Bronchial epithelial cell (primary cell): ENCODE measurements at regions not wholly inside any gene's neighbourhood (a gene's known extent, or its start where the extent isn't known, plus 50 kb on each side); places are given as distances from the start of the nearest gene placed in this dataset.
"Not testable (repeated sequence)": the region's sequence is repeated elsewhere in the genome, so short reads cannot be mapped to it uniquely, and the experiment has no call there.

Source experiments
- DNase-seq: peaks from one replicate; pipeline ENCODE4 v3.0.0-alpha.2; 2010; ENCODE audit warnings: low read depth
- FAIRE-seq: peaks from 2 replicates; lab custom pipeline; 2011; peaks lifted over from hg19 to GRCh38; lab: Jason Lieb, UNC
- H3K27me3 ChIP-seq: 2 replicates; pipeline ENCODE4 v1.5.1; 2011; ENCODE audit warnings: low read length; ENCODE audit not compliant: control insufficient read depth, insufficient read depth
- H3K36me3 ChIP-seq: 2 replicates; pipeline ENCODE4 v1.5.1; 2011; ENCODE audit warnings: low read length; ENCODE audit not compliant: control insufficient read depth, insufficient read depth
- H3K4me3 ChIP-seq: 2 replicates; pipeline ENCODE4 v1.5.1; 2011; ENCODE audit warnings: mild to moderate bottlenecking, low read depth, low read length, control low read depth
- TF ChIP-seq, protein P1 (sequence below): IDR thresholded peaks from 2 replicates; pipeline ENCODE4 v1.5.1; 2011; ENCODE audit warnings: mild to moderate bottlenecking, moderate library complexity, low read length, control low read depth, inconsistent platforms; ENCODE audit not compliant: insufficient read depth, severe bottlenecking

DNA sequence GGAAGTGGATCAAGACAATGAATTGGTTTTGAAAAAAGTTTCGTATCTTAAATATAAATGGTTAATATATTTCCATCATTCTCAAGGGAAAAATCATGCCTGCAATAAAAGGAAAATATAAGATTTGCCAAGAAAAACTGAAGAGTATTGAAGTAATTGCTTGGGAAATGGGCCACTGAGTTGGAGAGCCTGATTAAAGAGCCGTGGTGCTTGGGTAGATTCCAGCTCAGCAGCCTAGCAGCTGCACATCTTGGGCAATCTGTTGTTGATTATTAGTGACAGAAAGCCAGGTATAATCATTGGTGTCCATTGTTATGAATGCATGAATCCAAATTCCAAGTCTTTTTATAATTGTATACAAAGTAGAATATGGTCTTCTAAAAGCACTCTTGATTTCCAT, 800.9 kb upstream of the CHORDC1 start:
- no peaks in the 10 kb centered on the region for H3K36me3 ChIP-seq
- no peak for DNase-seq
- TF ChIP-seq, protein P1, sequence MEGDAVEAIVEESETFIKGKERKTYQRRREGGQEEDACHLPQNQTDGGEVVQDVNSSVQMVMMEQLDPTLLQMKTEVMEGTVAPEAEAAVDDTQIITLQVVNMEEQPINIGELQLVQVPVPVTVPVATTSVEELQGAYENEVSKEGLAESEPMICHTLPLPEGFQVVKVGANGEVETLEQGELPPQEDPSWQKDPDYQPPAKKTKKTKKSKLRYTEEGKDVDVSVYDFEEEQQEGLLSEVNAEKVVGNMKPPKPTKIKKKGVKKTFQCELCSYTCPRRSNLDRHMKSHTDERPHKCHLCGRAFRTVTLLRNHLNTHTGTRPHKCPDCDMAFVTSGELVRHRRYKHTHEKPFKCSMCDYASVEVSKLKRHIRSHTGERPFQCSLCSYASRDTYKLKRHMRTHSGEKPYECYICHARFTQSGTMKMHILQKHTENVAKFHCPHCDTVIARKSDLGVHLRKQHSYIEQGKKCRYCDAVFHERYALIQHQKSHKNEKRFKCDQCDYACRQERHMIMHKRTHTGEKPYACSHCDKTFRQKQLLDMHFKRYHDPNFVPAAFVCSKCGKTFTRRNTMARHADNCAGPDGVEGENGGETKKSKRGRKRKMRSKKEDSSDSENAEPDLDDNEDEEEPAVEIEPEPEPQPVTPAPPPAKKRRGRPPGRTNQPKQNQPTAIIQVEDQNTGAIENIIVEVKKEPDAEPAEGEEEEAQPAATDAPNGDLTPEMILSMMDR: no peak
- H3K4me3 ChIP-seq: no peak overlapping the region
- H3K27me3 ChIP-seq: no peaks in the 10 kb centered on the region
- no peak for FAIRE-seq

DNA sequence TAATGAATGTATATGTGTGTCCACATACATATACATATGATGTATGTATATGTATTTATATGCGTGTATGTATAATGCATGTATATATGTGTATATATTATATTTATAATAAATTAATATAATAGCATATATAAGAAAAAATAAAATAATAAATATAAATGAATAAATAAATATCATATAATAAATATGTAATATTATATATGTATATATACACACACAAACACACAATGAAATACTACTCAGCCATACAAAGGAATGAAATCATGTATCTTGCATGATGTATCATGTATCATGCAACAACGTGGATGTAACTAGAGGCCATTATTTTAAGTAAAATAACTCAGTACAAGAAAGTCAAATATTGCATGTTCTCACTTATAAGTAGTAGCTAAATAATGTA, 788.7 kb upstream of the CHORDC1 start:
- Histone ChIP-seq H3K27me3 (no peaks in the 10 kb centered on the region), H3K4me3 (no peak overlapping the region), H3K36me3 (no peaks in the 10 kb centered on the region)
- TF ChIP-seq, protein P1: no peak
- DNase-seq (no peak), FAIRE-seq (no peak)

DNA sequence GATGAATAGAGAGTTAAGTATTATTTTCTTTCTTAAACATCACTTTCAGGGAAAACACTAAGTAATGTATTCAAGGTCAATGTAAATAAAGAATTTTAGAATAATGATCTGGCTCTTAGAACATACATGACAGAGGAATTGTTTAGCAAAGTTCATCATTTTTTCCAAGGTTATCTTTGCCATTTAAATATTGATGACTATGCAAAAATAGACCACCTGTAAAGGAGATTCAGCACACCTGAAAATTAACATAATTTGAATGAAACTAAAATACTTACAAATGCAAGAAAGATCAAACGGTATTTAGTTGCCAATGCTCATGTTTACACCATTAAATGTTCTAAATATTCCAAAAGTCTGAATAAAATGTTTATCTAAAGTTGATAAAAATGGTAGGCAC, 782.6 kb upstream of the CHORDC1 start:
- TF ChIP-seq, protein P1: no peak
- no peaks in the 10 kb centered on the region for H3K27me3 ChIP-seq
- FAIRE-seq: no peak

DNA sequence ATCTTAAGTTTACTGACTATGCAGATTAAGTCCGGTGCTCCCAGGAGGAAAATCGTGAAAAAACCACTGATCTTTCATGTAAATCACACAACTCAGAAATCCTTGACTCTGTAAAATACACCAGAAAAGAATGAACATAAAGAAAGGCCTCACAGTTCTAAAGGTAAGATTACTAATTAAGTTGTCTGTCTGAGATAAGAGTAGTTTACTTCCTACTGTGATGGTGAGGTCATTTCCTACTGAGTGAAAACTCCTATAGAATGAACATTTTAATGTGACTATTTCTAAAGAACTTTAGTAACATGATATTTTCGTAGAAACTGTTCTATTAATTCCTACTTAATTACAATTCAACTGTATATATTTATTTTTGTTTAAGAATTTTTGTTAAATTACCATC, 774.4 kb upstream of the CHORDC1 start:
- H3K36me3 ChIP-seq: no peaks in the 10 kb centered on the region
- FAIRE-seq (no peak), DNase-seq (no peak)
- H3K27me3 ChIP-seq: no peaks in the 10 kb centered on the region
- no peak overlapping the region for H3K4me3 ChIP-seq
- TF ChIP-seq, protein P1: no peak

More for the DNA sequence above, 782.6 kb upstream of the CHORDC1 start:
- no peak for DNase-seq
- Histone ChIP-seq H3K36me3 (no peaks in the 10 kb centered on the region), H3K4me3 (no peak overlapping the region)

DNA sequence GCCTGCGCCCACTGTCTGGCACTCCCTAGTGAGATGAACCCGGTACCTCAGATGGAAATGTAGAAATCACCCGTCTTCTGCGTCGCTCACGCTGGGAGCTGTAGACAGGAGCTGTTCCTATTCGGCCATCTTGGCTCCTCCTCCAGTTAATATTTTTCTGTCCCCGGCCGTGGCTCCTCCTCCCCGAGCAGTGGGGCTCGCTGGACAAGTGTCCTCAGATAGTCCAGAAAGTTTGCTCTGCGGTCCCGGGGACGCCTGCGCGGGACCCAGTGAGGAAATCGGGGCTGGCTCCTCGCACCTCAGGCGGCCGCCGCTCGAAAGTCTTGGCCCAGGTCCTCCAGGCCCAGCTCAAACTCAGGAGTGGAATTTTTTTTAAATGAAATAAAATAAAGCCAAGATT, 749.3 kb upstream of the CHORDC1 start:
- H3K36me3 ChIP-seq, FAIRE-seq, DNase-seq, H3K4me3 ChIP-seq, H3K27me3 ChIP-seq: not testable (repeated sequence)

DNA sequence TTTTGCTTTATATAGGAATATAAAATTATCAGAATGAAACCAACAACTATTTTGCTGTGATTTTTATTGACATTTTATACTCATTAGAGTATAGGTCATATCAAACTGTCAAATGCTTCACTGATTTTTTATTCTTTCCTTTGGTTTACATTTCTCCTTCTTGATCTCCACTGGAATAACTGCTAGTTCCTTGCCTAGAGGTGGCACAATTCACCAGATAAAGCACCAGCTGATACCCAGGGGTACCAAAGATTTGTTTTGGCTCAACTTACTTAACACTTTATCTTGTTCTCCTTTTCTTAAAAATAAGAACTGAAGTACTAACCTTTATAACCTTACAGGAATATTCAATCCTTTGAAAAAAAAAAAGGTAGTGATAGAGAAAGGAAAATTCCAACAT, 725.1 kb upstream of the CHORDC1 start:
- Histone ChIP-seq H3K27me3 (no peaks in the 10 kb centered on the region), H3K4me3 (no peak overlapping the region), H3K36me3 (no peaks in the 10 kb centered on the region)
- FAIRE-seq: no peak
- TF ChIP-seq, protein P1: no peak
- no peak for DNase-seq
